Caco-2 (cell line): ENCODE measurements at regions not wholly inside any gene's neighbourhood (a gene's known extent, or its start where the extent isn't known, plus 50 kb on each side); places are given as distances from the start of the nearest gene placed in this dataset.

ENCODE experiments used
- BruUV-seq: library from RNA; stranded (reverse); fragments of 400-500 nt; replicated peaks from 2 replicates; lab custom pipeline; 2021; lab: Mats Ljungman, UMichigan
- CTCF ChIA-PET: fragments of 300-600 bp; sonication (Branson Sonifier 250); formaldehyde crosslinking; loops from one replicate; lab custom pipeline; 2022; ENCODE audit warnings: antibody characterized with exemption; lab: Charles Lee
- POLR2A ChIA-PET: fragments of 300-600 bp; sonication (Branson Sonifier 250); formaldehyde crosslinking; loops from one replicate; lab custom pipeline; 2022; ENCODE audit warnings: antibody characterized with exemption; lab: Charles Lee
- DNase-seq, 2 experiments: peaks; one replicate each; pipeline versions ENCODE4 v3.0.0 to v3.0.0-alpha.2; 2020 to 2022
- H3K27me3 ChIP-seq: replicated peaks from 2 replicates; pipeline ENCODE4 v1.6.0; 2011; ENCODE audit warnings: low read length; ENCODE audit not compliant: control insufficient read depth, insufficient read depth
- H3K36me3 ChIP-seq: 2 replicates; pipeline ENCODE4 v1.5.1; 2011; ENCODE audit warnings: low read length; ENCODE audit not compliant: control insufficient read depth, insufficient read depth
- H3K4me1 ChIP-seq: fragments of 250-450 bp; sonication (Bioruptor Pico); 2 replicates; pipeline ENCODE4 v1.5.1; 2020; ENCODE audit warnings: mild to moderate bottlenecking
- H3K4me3 ChIP-seq: 2 replicates; pipeline ENCODE4 v1.5.1; 2011; ENCODE audit warnings: low read depth, mild to moderate bottlenecking, control low read depth, low read length
- H3K9me3 ChIP-seq: fragments of 250-450 bp; sonication (Bioruptor Pico); 2 replicates; pipeline ENCODE4 v1.5.1; 2020; ENCODE audit warnings: mild to moderate bottlenecking, moderate library complexity
- H3K27ac Mint-ChIP-seq: one replicate; pipeline ENCODE4 v1.8.0; 2022; ENCODE audit warnings: mixed read lengths; ENCODE audit not compliant: unreplicated experiment
- H3K27me3 Mint-ChIP-seq: one replicate; pipeline ENCODE4 v1.8.0; 2022; ENCODE audit warnings: mixed read lengths; ENCODE audit not compliant: insufficient read depth, unreplicated experiment
- H3K36me3 Mint-ChIP-seq: one replicate; pipeline ENCODE4 v1.8.0; 2022; ENCODE audit warnings: mild to moderate bottlenecking, mixed read lengths; ENCODE audit not compliant: insufficient read depth, unreplicated experiment
- H3K4me1 Mint-ChIP-seq: one replicate; pipeline ENCODE4 v1.8.0; 2022; ENCODE audit warnings: low read depth, mixed read lengths; ENCODE audit not compliant: unreplicated experiment
- H3K4me3 Mint-ChIP-seq: one replicate; pipeline ENCODE4 v1.8.0; 2022; ENCODE audit warnings: mild to moderate bottlenecking, moderate library complexity, mixed read lengths; ENCODE audit not compliant: unreplicated experiment
- H3K9me3 Mint-ChIP-seq: one replicate; pipeline ENCODE4 v1.8.0; 2022; ENCODE audit warnings: mixed read lengths; ENCODE audit not compliant: unreplicated experiment
- intact Hi-C: fragments of 100-400 bp; cut with micrococcal nuclease; formaldehyde crosslinking; loops from one replicate; pipeline ENCODE4 v1.10.0; 2022; ENCODE audit not compliant: unreplicated experiment
- TF ChIP-seq, protein P1 (sequence below), 2 experiments: fragments of 200-600 bp in 1 of 2; IDR thresholded peaks; 1 replicate in 1 of 2; 2 replicates in 1 of 2; pipeline versions ENCODE4 v1.5.1 to v1.8.0; 2011 to 2022; ENCODE audit warnings: antibody characterized with exemption in 1 of 2, control low read depth in 1 of 2, inconsistent platforms in 1 of 2, low read depth in 1 of 2, low read length in 1 of 2, mild to moderate bottlenecking in 1 of 2, moderate library complexity in 1 of 2; ENCODE audit not compliant: insufficient read depth in 1 of 2, severe bottlenecking in 1 of 2, unreplicated experiment in 1 of 2

DNA sequence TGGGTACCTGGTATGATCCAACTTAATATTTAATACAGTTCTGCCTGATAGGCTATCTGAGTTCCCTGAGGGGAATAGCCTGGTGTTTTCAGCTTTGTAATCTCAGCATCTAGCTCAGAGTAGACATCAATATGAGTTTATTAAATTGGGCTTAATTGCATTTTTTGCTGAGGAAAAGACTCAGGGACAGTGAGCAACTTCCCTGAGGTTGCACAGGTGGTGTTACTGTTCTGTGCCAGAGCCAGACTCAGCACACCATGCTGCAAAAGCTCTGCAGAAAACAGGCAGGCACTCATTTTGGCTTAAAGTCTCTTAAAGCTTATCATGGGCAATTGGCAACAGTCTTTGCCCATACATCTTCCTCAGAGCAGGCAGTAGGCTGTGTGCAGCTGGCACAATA, 90.5 kb upstream of the JUN start:
- Histone ChIP-seq H3K27me3 (no peaks in the 10 kb centered on the region), H3K36me3 (no peaks in the 10 kb centered on the region), H3K9me3 (no peaks in the 10 kb centered on the region), H3K4me1 (peaks cover 5% of the 10 kb centered on the region; the same call in 1 of the 2 replicates), H3K4me3 (no peak overlapping the region)
- POLR2A ChIA-PET = no interaction called here
- CTCF ChIA-PET = no interaction called here
- TF ChIP-seq, protein P1, sequence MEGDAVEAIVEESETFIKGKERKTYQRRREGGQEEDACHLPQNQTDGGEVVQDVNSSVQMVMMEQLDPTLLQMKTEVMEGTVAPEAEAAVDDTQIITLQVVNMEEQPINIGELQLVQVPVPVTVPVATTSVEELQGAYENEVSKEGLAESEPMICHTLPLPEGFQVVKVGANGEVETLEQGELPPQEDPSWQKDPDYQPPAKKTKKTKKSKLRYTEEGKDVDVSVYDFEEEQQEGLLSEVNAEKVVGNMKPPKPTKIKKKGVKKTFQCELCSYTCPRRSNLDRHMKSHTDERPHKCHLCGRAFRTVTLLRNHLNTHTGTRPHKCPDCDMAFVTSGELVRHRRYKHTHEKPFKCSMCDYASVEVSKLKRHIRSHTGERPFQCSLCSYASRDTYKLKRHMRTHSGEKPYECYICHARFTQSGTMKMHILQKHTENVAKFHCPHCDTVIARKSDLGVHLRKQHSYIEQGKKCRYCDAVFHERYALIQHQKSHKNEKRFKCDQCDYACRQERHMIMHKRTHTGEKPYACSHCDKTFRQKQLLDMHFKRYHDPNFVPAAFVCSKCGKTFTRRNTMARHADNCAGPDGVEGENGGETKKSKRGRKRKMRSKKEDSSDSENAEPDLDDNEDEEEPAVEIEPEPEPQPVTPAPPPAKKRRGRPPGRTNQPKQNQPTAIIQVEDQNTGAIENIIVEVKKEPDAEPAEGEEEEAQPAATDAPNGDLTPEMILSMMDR (IDR thresholded peaks at IDR 0.05; ENCODE audit: insufficient read depth in 1 of 2, low read depth in 1 of 2, low read length in 1 of 2, severe bottlenecking in 1 of 2, unreplicated experiment in 1 of 2) = no peak
- intact Hi-C loops = no loop called here
- DNase-seq = no peak
- no peak overlapping the region for H3K27ac Mint-ChIP-seq
- no peaks in the 10 kb centered on the region for H3K4me1 Mint-ChIP-seq
- BruUV-seq = no TSS peak
- no peak overlapping the region for H3K4me3 Mint-ChIP-seq
- H3K36me3 Mint-ChIP-seq = no peaks in the 10 kb centered on the region
- H3K27me3 Mint-ChIP-seq = no peaks in the 10 kb centered on the region
- H3K9me3 Mint-ChIP-seq = no peaks in the 10 kb centered on the region

DNA sequence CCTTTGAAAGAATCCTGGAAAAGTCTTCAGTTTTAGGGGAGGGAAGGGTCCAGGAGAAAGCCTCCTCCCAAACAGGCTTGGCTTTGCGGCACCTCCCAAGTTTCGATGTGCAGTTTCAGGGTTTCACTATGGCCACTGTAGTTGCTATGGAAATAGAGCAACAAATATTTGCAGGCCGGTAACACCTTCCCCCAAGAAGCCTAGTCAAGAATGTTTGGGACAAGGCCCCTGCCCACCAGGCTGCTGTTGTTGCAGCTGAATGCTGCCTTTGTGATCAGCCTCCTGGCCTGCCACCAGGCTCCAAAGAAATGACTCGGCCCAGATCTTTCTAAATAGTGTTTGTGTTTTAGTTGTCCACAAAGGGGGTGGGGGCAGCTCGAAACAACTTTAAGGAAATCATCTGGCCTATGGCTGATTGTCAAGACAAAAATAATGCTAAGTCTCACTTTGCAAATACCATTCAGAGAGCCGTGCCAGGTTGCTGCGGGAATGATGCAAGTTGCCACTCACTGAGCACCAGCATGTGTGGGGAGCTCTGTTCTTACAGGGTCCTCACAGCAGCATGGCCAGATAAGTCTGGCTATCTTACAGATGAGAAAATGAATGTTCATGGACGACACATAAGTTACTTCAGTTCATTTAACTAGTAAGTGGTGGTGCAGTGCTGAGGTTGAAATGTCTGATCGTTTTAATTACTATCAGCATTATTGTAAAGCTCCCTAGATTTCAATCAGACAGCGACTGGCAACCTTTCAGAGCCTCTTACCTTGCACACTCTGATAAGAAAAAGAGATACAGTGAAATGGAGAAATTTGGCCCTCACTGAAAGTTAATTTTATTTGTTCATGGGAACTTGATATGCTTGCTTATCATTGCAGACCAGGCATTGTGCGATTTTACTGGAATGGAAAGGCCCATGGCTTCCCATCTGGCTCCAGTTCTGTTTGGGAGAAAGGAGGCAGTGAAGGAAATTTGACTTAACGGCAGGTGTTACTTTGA, 91.2 kb upstream of the JUN start:
- intact Hi-C loops = no loop called here
- peak in 1 of 2 experiments; percentile 28 for DNase-seq
- Mint-ChIP-seq H3K36me3 (no peaks in the 10 kb centered on the region), H3K9me3 (no peaks in the 10 kb centered on the region), H3K4me3 (no peak overlapping the region), H3K27ac (no peak overlapping the region), H3K4me1 (no peaks in the 10 kb centered on the region), H3K27me3 (no peaks in the 10 kb centered on the region)
- Histone ChIP-seq H3K36me3 (no peaks in the 10 kb centered on the region), H3K27me3 (no peaks in the 10 kb centered on the region), H3K4me1 (peaks cover under 1% of the 10 kb centered on the region; the same call in 1 of the 2 replicates), H3K4me3 (no peak overlapping the region), H3K9me3 (no peaks in the 10 kb centered on the region)
- ChIA-PET CTCF (no interaction called here), POLR2A (no interaction called here)
- no TSS peak for BruUV-seq
- TF ChIP-seq, protein P1 (IDR thresholded peaks at IDR 0.05; ENCODE audit: insufficient read depth in 1 of 2, low read depth in 1 of 2, low read length in 1 of 2, severe bottlenecking in 1 of 2, unreplicated experiment in 1 of 2) = no peak

DNA sequence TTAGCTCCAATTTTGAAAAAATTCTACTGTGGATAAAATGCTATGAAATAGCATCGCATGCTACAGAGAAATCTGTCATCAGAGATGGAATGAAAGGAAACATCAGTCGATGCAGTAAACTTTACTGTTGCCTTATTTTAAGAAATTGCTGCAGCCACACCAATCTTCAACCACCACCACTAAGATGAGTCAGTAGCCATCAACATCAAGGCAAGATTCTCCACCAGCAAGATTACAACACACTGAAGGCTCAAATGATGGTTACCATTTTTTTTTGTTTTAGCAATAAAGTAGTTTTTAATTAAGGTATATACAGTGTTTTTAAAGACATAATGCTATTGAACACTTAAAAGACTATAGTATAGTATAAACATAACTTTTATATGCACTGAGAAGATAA, 95.6 kb upstream of the JUN start:
- H3K4me1 ChIP-seq = peaks cover 24% of the 10 kb centered on the region
- ChIA-PET POLR2A (no interaction called here), CTCF (no interaction called here)
- no peaks in the 10 kb centered on the region for H3K9me3 ChIP-seq
- no TSS peak for BruUV-seq
- no peak overlapping the region for H3K27ac Mint-ChIP-seq
- H3K4me3 Mint-ChIP-seq = no peak overlapping the region
- H3K27me3 Mint-ChIP-seq = no peaks in the 10 kb centered on the region
- H3K4me1 Mint-ChIP-seq = peaks cover 19% of the 10 kb centered on the region
- H3K36me3 ChIP-seq = no peaks in the 10 kb centered on the region
- no peaks in the 10 kb centered on the region for H3K27me3 ChIP-seq
- no peak for DNase-seq
- TF ChIP-seq, protein P1 (IDR thresholded peaks at IDR 0.05; ENCODE audit: insufficient read depth in 1 of 2, low read depth in 1 of 2, low read length in 1 of 2, severe bottlenecking in 1 of 2, unreplicated experiment in 1 of 2) = no peak
- H3K4me3 ChIP-seq = no peak overlapping the region
- intact Hi-C loops = no loop called here
- no peaks in the 10 kb centered on the region for H3K36me3 Mint-ChIP-seq
- no peaks in the 10 kb centered on the region for H3K9me3 Mint-ChIP-seq
